Stimulated activated effector memory CD8-positive, alpha-beta T cell treated with anti-CD3 and anti-CD28 coated beads, Interleukin-12 subunit alpha, Interleukin-12 subunit beta, amount 100 ng/mL, for 72 hours (primary cell): ENCODE measurements at regions not wholly inside any gene's neighbourhood (a gene's known extent, or its start where the extent isn't known, plus 50 kb on each side); places are given as distances from the start of the nearest gene placed in this dataset.
A peak's percentile ranks its signal among the peaks of the same experiment; 100 is the strongest.

ENCODE experiments used
- ATAC-seq: fragments of 150-1000 bp; cut with Tn5 transposase; 2 replicates; pipeline ENCODE4 v1.10.0; 2021
- DNase-seq, 2 donors: peaks; one replicate each; pipeline ENCODE4 v3.0.0; 2021 to 2022; ENCODE audit warnings: low spot score in 2 of 2
- H3K27ac Mint-ChIP-seq: one replicate; pipeline ENCODE4 v1.8.0; 2022; ENCODE audit warnings: mild to moderate bottlenecking, mixed read lengths
- H3K36me3 Mint-ChIP-seq: one replicate; pipeline ENCODE4 v1.8.0; 2022; ENCODE audit warnings: mild to moderate bottlenecking, mixed read lengths
- H3K4me1 Mint-ChIP-seq: one replicate; pipeline ENCODE4 v1.8.0; 2022; ENCODE audit warnings: mixed read lengths
- H3K4me3 Mint-ChIP-seq: one replicate; pipeline ENCODE4 v1.8.0; 2022; ENCODE audit warnings: mild to moderate bottlenecking, mixed read lengths
- H3K9me3 Mint-ChIP-seq: one replicate; pipeline ENCODE4 v1.8.0; 2022; ENCODE audit warnings: mixed read lengths

- Mint-ChIP-seq H3K36me3 (no peaks in the 10 kb centered on the region), H3K27ac (no peak overlapping the region), H3K4me3 (no peak overlapping the region), H3K4me1 (peaks cover 4% of the 10 kb centered on the region), H3K9me3 (no peaks in the 10 kb centered on the region)
- no peak for ATAC-seq
- no peak for DNase-seq
These were observed 79.2 kb upstream of the COL5A2 start for GRCh38 chr2:189258616-189259365.

GRCh38 chr2:189260361-189260814, 80.8 kb upstream of the COL5A2 start:
- peaks cover 2% of the 10 kb centered on the region for H3K9me3 Mint-ChIP-seq
- DNase-seq: no peak
- no peak overlapping the region for H3K4me3 Mint-ChIP-seq
- H3K4me1 Mint-ChIP-seq: peaks cover 4% of the 10 kb centered on the region
- no peaks in the 10 kb centered on the region for H3K36me3 Mint-ChIP-seq
- ATAC-seq: peak; percentile 77
- H3K27ac Mint-ChIP-seq: no peak overlapping the region

- H3K27ac Mint-ChIP-seq: no peak overlapping the region
- no peaks in the 10 kb centered on the region for H3K36me3 Mint-ChIP-seq
- no peak for DNase-seq
- peaks cover 4% of the 10 kb centered on the region for H3K4me1 Mint-ChIP-seq
- ATAC-seq: peak; percentile 65
- H3K4me3 Mint-ChIP-seq: no peak overlapping the region
- peaks cover 3% of the 10 kb centered on the region for H3K9me3 Mint-ChIP-seq
These were observed 81.9 kb upstream of the COL5A2 start for GRCh38 chr2:189261431-189261841.

GRCh38 chr2:189261916-189262315, 82.4 kb upstream of the COL5A2 start:
- DNase-seq (no peak), ATAC-seq (no peak)
- no peak overlapping the region for H3K27ac Mint-ChIP-seq
- H3K36me3 Mint-ChIP-seq: no peaks in the 10 kb centered on the region
- no peak overlapping the region for H3K4me3 Mint-ChIP-seq
- H3K9me3 Mint-ChIP-seq: peaks cover 3% of the 10 kb centered on the region
- peaks cover 4% of the 10 kb centered on the region for H3K4me1 Mint-ChIP-seq

- H3K4me3 Mint-ChIP-seq: no peak overlapping the region
- ATAC-seq (no peak), DNase-seq (no peak)
- no peak overlapping the region for H3K27ac Mint-ChIP-seq
- peaks cover 3% of the 10 kb centered on the region for H3K9me3 Mint-ChIP-seq
- H3K4me1 Mint-ChIP-seq: no peaks in the 10 kb centered on the region
- no peaks in the 10 kb centered on the region for H3K36me3 Mint-ChIP-seq
These were observed 86.2 kb upstream of the COL5A2 start for GRCh38 chr2:189265696-189266320.

GRCh38 chr2:189267491-189267890, 87.9 kb upstream of the COL5A2 start:
- Mint-ChIP-seq H3K4me1 (no peaks in the 10 kb centered on the region), H3K9me3 (peaks cover 3% of the 10 kb centered on the region), H3K4me3 (no peak overlapping the region), H3K27ac (no peak overlapping the region), H3K36me3 (no peaks in the 10 kb centered on the region)
- DNase-seq: no peak
- no peak for ATAC-seq

- no peak overlapping the region for H3K27ac Mint-ChIP-seq
- H3K36me3 Mint-ChIP-seq: no peaks in the 10 kb centered on the region
- no peak overlapping the region for H3K4me3 Mint-ChIP-seq
- ATAC-seq (no peak), DNase-seq (no peak)
- peaks cover 3% of the 10 kb centered on the region for H3K9me3 Mint-ChIP-seq
- no peaks in the 10 kb centered on the region for H3K4me1 Mint-ChIP-seq
These were observed 88.5 kb upstream of the COL5A2 start for GRCh38 chr2:189267925-189268579.

GRCh38 chr2:189268763-189269162, 89.2 kb upstream of the COL5A2 start:
- Mint-ChIP-seq H3K36me3 (no peaks in the 10 kb centered on the region), H3K4me1 (no peaks in the 10 kb centered on the region), H3K4me3 (no peak overlapping the region), H3K27ac (no peak overlapping the region), H3K9me3 (peaks cover 3% of the 10 kb centered on the region)
- DNase-seq (no peak), ATAC-seq (no peak)

- ATAC-seq (no peak), DNase-seq (no peak)
- no peak overlapping the region for H3K4me3 Mint-ChIP-seq
- H3K9me3 Mint-ChIP-seq: no peaks in the 10 kb centered on the region
- H3K36me3 Mint-ChIP-seq: no peaks in the 10 kb centered on the region
- no peaks in the 10 kb centered on the region for H3K4me1 Mint-ChIP-seq
- no peak overlapping the region for H3K27ac Mint-ChIP-seq
These were observed 94.2 kb upstream of the COL5A2 start for GRCh38 chr2:189273734-189274133.

- DNase-seq (no peak), ATAC-seq (no peak)
- Mint-ChIP-seq H3K36me3 (no peaks in the 10 kb centered on the region), H3K4me1 (no peaks in the 10 kb centered on the region), H3K27ac (no peak overlapping the region), H3K4me3 (no peak overlapping the region), H3K9me3 (peaks cover 4% of the 10 kb centered on the region)
These were observed 94.8 kb upstream of the COL5A2 start for GRCh38 chr2:189274361-189274760.

- Mint-ChIP-seq H3K4me1 (no peaks in the 10 kb centered on the region), H3K4me3 (no peak overlapping the region), H3K27ac (no peak overlapping the region), H3K9me3 (peaks cover 4% of the 10 kb centered on the region), H3K36me3 (no peaks in the 10 kb centered on the region)
- no peak for DNase-seq
- no peak for ATAC-seq
These were observed 96.7 kb upstream of the COL5A2 start for GRCh38 chr2:189276277-189276676.

- no peaks in the 10 kb centered on the region for H3K36me3 Mint-ChIP-seq
- ATAC-seq: no peak
- peaks cover 7% of the 10 kb centered on the region for H3K9me3 Mint-ChIP-seq
- no peak overlapping the region for H3K27ac Mint-ChIP-seq
- no peaks in the 10 kb centered on the region for H3K4me1 Mint-ChIP-seq
- DNase-seq: no peak
- no peak overlapping the region for H3K4me3 Mint-ChIP-seq
These were observed 101.6 kb upstream of the COL5A2 start for GRCh38 chr2:189281201-189281600.

GRCh38 chr2:189285349-189285748, 105.8 kb upstream of the COL5A2 start:
- DNase-seq (no peak), ATAC-seq (no peak)
- Mint-ChIP-seq H3K4me1 (no peaks in the 10 kb centered on the region), H3K36me3 (no peaks in the 10 kb centered on the region), H3K27ac (no peak overlapping the region), H3K9me3 (peaks cover 5% of the 10 kb centered on the region), H3K4me3 (no peak overlapping the region)

GRCh38 chr2:189285962-189286645, 106.5 kb upstream of the COL5A2 start:
- Mint-ChIP-seq H3K4me3 (no peak overlapping the region), H3K27ac (no peak overlapping the region), H3K4me1 (no peaks in the 10 kb centered on the region), H3K36me3 (no peaks in the 10 kb centered on the region), H3K9me3 (peaks cover 7% of the 10 kb centered on the region)
- DNase-seq: no peak
- no peak for ATAC-seq

GRCh38 chr2:189287363-189287762, 107.8 kb upstream of the COL5A2 start:
- H3K36me3 Mint-ChIP-seq: peaks cover 6% of the 10 kb centered on the region
- no peak overlapping the region for H3K27ac Mint-ChIP-seq
- no peak overlapping the region for H3K4me3 Mint-ChIP-seq
- DNase-seq (no peak), ATAC-seq (no peak)
- H3K4me1 Mint-ChIP-seq: no peaks in the 10 kb centered on the region
- H3K9me3 Mint-ChIP-seq: peaks cover 9% of the 10 kb centered on the region
